WTC11 (cell line): ENCODE measurements at regions not wholly inside any gene's neighbourhood (a gene's known extent, or its start where the extent isn't known, plus 50 kb on each side); places are given as distances from the start of the nearest gene placed in this dataset.

Experiments
- ATAC-seq: fragments of 200-7000 bp; cut with Tn5 transposase; 2 replicates; pipeline ENCODE4 v1.10.0; 2021; ENCODE audit warnings: mild to moderate bottlenecking, moderate library complexity
- CTCF ChIA-PET: fragments of 300-600 bp; sonication (Branson Sonifier 250); formaldehyde crosslinking; loops from one replicate; lab custom pipeline; 2021; ENCODE audit warnings: antibody characterized with exemption; lab: Charles Lee
- POLR2A ChIA-PET: fragments of 350-600 bp; sonication (Branson Sonifier 250); formaldehyde crosslinking; loops from one replicate; lab custom pipeline; 2021; ENCODE audit warnings: antibody characterized with exemption; lab: Charles Lee
- DNase-seq: peaks from one replicate; pipeline ENCODE4 v3.0.0; 2021; ENCODE audit warnings: low spot score
- H3K27ac Mint-ChIP-seq: 2 replicates; pipeline ENCODE4 v1.8.0; 2021; ENCODE audit warnings: mixed read lengths
- H3K27me3 Mint-ChIP-seq: 2 replicates; pipeline ENCODE4 v1.8.0; 2021; ENCODE audit warnings: low read depth, mild to moderate bottlenecking, moderate library complexity, mixed read lengths
- H3K36me3 Mint-ChIP-seq: 2 replicates; pipeline ENCODE4 v1.8.0; 2021; ENCODE audit warnings: mixed read lengths
- H3K4me1 Mint-ChIP-seq: 2 replicates; pipeline ENCODE4 v1.8.0; 2022; ENCODE audit warnings: mixed read lengths
- H3K4me3 Mint-ChIP-seq: 2 replicates; pipeline ENCODE4 v1.8.0; 2021; ENCODE audit warnings: mild to moderate bottlenecking, moderate library complexity, mixed read lengths
- H3K9me3 Mint-ChIP-seq: 2 replicates; pipeline ENCODE4 v1.8.0; 2021; ENCODE audit warnings: mixed read lengths
- ATF1 ChIP-seq: sonication (generic); formaldehyde crosslinking; IDR thresholded peaks from 2 replicates; pipeline ENCODE4 v1.8.1; 2023; ENCODE audit warnings: mild to moderate bottlenecking, moderate library complexity, missing genetic modification reagents
- CBFB ChIP-seq: sonication (generic); formaldehyde crosslinking; IDR thresholded peaks from 2 replicates; pipeline ENCODE4 v1.8.1; 2022; ENCODE audit warnings: mild to moderate bottlenecking, low read depth, missing genetic modification reagents
- CREB1 ChIP-seq: sonication (generic); formaldehyde crosslinking; IDR thresholded peaks from 2 replicates; pipeline ENCODE4 v1.8.0; 2023; ENCODE audit warnings: mild to moderate bottlenecking, missing genetic modification reagents
- ELF4 ChIP-seq: sonication (generic); formaldehyde crosslinking; IDR thresholded peaks from 2 replicates; pipeline ENCODE4 v1.8.1; 2022; ENCODE audit warnings: low read depth, mild to moderate bottlenecking, moderate library complexity, missing genetic modification reagents
- HMGA2 ChIP-seq: fragments of 250-450 bp; sonication (Bioruptor Pico); IDR thresholded peaks from 2 replicates; pipeline ENCODE4 v1.4.0; 2021; ENCODE audit warnings: mild to moderate bottlenecking, moderate library complexity
- NFYB ChIP-seq: sonication (generic); formaldehyde crosslinking; conservative IDR thresholded peaks from 2 replicates; pipeline ENCODE4 v1.8.0; 2022; ENCODE audit warnings: low read depth, missing genetic modification reagents
- RELA ChIP-seq: sonication (generic); formaldehyde crosslinking; IDR thresholded peaks from 2 replicates; pipeline ENCODE4 v1.8.1; 2022; ENCODE audit warnings: missing genetic modification reagents, mild to moderate bottlenecking, borderline replicate concordance
- SOX15 ChIP-seq: fragments of 250-450 bp; sonication (Bioruptor Pico); IDR thresholded peaks from 2 replicates; pipeline ENCODE4 v1.9.0; 2021; ENCODE audit warnings: mild to moderate bottlenecking
- TCF7 ChIP-seq: sonication (generic); formaldehyde crosslinking; IDR thresholded peaks from 2 replicates; pipeline ENCODE4 v1.8.0; 2022; ENCODE audit warnings: mild to moderate bottlenecking, low read depth, missing genetic modification reagents, moderate library complexity
- ZNF232 ChIP-seq: sonication (generic); formaldehyde crosslinking; IDR thresholded peaks from 2 replicates; pipeline ENCODE4 v1.8.0; 2022; ENCODE audit warnings: mild to moderate bottlenecking, missing genetic modification reagents
- TF ChIP-seq, protein P1 (sequence below): sonication (generic); formaldehyde crosslinking; IDR thresholded peaks from 2 replicates; pipeline ENCODE4 v1.8.0; 2022; ENCODE audit warnings: mild to moderate bottlenecking, missing genetic modification reagents
- TF ChIP-seq, protein P2 (sequence below): fragments of 250-450 bp; sonication (Bioruptor Pico); IDR thresholded peaks from 2 replicates; pipeline ENCODE4 v1.9.0; 2021; ENCODE audit warnings: mild to moderate bottlenecking
- TF ChIP-seq, protein P3 (sequence below): fragments of 250-450 bp; sonication (Bioruptor Pico); IDR thresholded peaks from 2 replicates; pipeline ENCODE4 v1.9.0; 2021; ENCODE audit warnings: moderate library complexity, mild to moderate bottlenecking, inconsistent platforms, borderline replicate concordance
- TF ChIP-seq, protein P4 (sequence below): sonication (generic); formaldehyde crosslinking; conservative IDR thresholded peaks from 2 replicates; pipeline ENCODE4 v1.8.1; 2023; ENCODE audit warnings: mild to moderate bottlenecking, low read depth, missing genetic modification reagents, moderate library complexity
- TF ChIP-seq, protein P5 (sequence below): sonication (generic); formaldehyde crosslinking; IDR thresholded peaks from 2 replicates; pipeline ENCODE4 v1.8.0; 2022; ENCODE audit warnings: missing genetic modification reagents
- TF ChIP-seq, protein P6 (sequence below): sonication (generic); formaldehyde crosslinking; IDR thresholded peaks from 2 replicates; pipeline ENCODE4 v1.8.1; 2022; ENCODE audit warnings: mild to moderate bottlenecking, missing genetic modification reagents, moderate library complexity, borderline replicate concordance

DNA sequence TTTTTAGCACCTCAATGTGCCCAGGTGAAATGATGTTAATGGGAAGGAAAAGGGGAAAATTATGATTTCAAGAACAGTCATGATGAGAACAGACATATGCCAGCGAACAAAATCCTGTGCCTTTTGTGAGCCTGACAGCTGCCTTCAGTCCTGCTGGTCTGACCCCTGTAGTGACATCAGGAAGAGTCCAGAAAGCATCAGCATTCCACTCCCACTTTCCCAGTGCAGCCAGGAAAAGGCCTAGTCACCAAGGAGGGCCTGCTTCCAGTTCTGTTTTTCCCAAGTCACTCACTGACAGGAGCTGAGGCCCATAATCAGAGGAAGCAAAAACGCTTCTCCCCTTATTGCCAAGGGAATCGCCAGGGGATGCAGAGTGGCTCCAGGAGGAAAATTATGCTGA is 218.4 kb downstream of the ABHD5 start:
- no peak overlapping the region for H3K4me3 Mint-ChIP-seq
- H3K4me1 Mint-ChIP-seq = no peaks in the 10 kb centered on the region
- DNase-seq (no peak), ATAC-seq (no peak)
- POLR2A ChIA-PET = no interaction called here
- TF ChIP-seq SOX15 (CRISPR knock-in tag) (no peak), RELA (no peak), TCF7 (CRISPR knock-in tag) (no peak), CREB1 (CRISPR knock-in tag) (no peak), HMGA2 (no peak), ZNF232 (CRISPR knock-in tag) (no peak)
- TF ChIP-seq, protein P1, sequence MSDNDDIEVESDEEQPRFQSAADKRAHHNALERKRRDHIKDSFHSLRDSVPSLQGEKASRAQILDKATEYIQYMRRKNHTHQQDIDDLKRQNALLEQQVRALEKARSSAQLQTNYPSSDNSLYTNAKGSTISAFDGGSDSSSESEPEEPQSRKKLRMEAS (CRISPR knock-in tag) = no peak
- TF ChIP-seq, protein P2, sequence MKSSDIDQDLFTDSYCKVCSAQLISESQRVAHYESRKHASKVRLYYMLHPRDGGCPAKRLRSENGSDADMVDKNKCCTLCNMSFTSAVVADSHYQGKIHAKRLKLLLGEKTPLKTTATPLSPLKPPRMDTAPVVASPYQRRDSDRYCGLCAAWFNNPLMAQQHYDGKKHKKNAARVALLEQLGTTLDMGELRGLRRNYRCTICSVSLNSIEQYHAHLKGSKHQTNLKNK (CRISPR knock-in tag) = no peak
- TF ChIP-seq, protein P3, sequence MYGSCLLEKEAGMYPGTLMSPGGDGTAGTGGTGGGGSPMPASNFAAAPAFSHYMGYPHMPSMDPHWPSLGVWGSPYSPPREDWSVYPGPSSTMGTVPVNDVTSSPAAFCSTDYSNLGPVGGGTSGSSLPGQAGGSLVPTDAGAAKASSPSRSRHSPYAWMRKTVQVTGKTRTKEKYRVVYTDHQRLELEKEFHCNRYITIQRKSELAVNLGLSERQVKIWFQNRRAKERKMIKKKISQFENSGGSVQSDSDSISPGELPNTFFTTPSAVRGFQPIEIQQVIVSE = no peak
- no peak overlapping the region for H3K27ac Mint-ChIP-seq
- peaks cover 6% of the 10 kb centered on the region; the same call in 1 of the 2 replicates for H3K27me3 Mint-ChIP-seq
- no peaks in the 10 kb centered on the region for H3K36me3 Mint-ChIP-seq
- CTCF ChIA-PET = no interaction called here
- no peaks in the 10 kb centered on the region for H3K9me3 Mint-ChIP-seq

DNA sequence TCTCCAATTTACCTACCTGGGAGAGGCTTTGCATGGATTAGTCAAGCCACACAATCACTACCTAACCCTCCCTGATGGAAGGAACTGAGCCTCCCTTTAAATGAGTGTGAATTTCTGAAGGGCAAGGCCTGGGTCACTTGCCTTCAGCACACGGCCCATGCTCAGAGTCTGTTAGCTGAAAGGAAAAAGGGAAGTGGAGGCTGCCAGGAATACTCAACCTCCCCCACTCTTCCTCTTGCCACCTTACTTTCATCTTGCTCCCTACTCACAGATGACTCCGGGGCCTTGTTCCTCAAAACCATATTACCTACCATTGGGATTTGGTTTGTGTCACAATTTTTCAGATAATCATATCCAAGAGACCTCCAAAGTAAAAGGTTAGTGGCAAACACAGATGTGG is 220.0 kb downstream of the ABHD5 start:
- H3K4me3 Mint-ChIP-seq = no peak overlapping the region
- H3K27ac Mint-ChIP-seq = no peak overlapping the region
- POLR2A ChIA-PET = no interaction called here
- no peaks in the 10 kb centered on the region for H3K4me1 Mint-ChIP-seq
- DNase-seq = no peak
- H3K36me3 Mint-ChIP-seq = no peaks in the 10 kb centered on the region
- no peak for TF ChIP-seq CBFB (CRISPR knock-in tag)
- TF ChIP-seq, all 79 proteins: peak for 0
- no peaks in the 10 kb centered on the region for H3K9me3 Mint-ChIP-seq
- CTCF ChIA-PET = no interaction called here
- H3K27me3 Mint-ChIP-seq = peaks cover 3% of the 10 kb centered on the region; the same call in 1 of the 2 replicates
- no peak for ATAC-seq

DNA sequence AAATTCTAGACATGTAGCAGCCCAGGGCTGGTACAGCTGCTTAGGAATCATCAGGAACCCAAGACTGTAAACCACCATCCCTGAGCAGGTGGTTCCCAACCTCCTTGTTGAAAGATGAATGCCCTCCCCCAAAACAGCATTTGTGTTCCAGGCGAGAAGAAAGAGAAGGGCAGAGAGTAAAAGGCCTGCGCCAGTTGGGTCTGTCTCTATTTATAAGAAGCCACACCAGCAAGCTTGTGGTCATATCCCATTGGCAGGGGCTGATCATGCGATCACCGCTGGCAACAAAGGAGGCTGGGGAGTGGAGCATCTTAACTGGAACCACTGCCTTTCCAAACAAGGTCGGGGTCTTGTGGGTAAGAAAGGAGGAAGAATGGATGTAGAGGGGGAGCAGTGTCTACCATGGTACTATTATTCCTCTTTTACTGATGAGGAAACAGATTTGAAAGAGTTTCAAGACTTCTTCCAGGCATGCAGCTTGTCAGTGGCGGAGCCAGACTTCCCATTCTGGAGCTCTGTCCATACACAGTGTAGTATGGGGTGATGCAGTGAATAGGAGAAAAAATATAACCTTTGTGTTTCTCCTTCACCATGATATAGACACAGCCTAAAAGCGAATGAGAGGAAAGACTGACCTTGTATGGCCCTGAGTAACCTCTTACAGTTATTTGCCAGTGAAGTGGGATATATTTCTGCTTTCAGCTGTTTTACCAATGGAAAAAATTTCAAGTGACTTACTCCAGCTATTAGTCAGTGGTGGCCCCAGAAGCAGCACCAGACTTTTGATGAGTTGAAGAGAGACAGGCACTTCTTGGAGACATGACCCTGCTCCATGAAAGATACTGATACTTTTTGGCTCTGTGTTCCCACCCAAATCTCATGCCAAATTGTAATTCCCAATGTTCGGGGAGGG is 222.6 kb downstream of the ABHD5 start:
- ATAC-seq (no peak), DNase-seq (no peak)
- Mint-ChIP-seq H3K4me1 (no peaks in the 10 kb centered on the region), H3K36me3 (no peaks in the 10 kb centered on the region), H3K4me3 (no peak overlapping the region), H3K9me3 (peaks cover 4% of the 10 kb centered on the region), H3K27ac (no peak overlapping the region), H3K27me3 (no peaks in the 10 kb centered on the region; the same call in 1 of the 2 replicates)
- CTCF ChIA-PET = interaction anchor here (1.0 kb wide), 1 partner anchor 57 kb away, joined by 3 read pairs; no protein-coding TSS in a partner anchor
- POLR2A ChIA-PET = no interaction called here
- no peak for TF ChIP-seq NFYB (CRISPR knock-in tag)

DNA sequence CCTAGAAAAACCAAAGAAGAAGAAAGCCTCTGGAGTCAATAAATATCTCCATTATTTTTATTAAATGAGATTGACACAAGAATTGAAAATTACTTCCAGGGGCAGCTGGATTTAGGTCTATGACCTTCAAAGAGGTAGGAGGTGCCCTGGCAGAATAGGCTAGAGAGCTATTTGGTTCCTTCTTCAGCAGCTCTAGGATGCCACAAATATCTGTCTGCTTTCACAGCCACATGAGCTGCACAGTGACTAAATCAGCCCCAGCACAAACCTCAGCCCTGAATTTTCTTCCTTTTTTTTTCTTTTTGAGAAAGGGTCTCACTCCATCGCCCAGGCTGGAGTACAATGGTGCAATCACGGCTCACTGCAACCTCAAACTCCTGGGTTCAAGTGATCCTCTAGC is 223.5 kb downstream of the ABHD5 start:
- ChIA-PET CTCF (no interaction called here), POLR2A (no interaction called here)
- TF ChIP-seq HMGA2 = no peak
- DNase-seq = no peak
- no peaks in the 10 kb centered on the region for H3K36me3 Mint-ChIP-seq
- no peak for ATAC-seq
- H3K9me3 Mint-ChIP-seq = peaks cover 4% of the 10 kb centered on the region
- H3K27me3 Mint-ChIP-seq = no peaks in the 10 kb centered on the region; the same call in 1 of the 2 replicates
- peaks cover 6% of the 10 kb centered on the region for H3K4me1 Mint-ChIP-seq
- H3K27ac Mint-ChIP-seq = no peak overlapping the region
- no peak overlapping the region for H3K4me3 Mint-ChIP-seq

DNA sequence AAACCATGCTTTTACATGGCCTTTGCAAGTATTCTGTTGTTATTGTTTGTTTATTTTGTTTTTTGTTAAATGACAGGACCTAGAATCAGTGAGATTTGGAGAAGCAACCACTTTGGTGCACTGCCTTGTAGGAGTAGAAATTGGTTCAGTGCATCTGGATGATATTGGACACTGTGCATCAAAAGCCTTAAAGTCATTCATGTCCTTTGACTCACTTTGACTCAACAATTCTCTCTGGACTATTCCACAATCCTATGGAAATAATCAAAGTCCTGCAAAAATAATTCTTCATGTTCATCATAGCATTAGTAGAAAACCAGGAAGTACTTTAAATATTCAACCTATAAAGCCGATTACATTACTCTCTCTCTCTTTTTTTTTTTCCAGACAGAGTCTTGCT is 224.8 kb downstream of the ABHD5 start:
- DNase-seq = no peak
- no peaks in the 10 kb centered on the region; the same call in 1 of the 2 replicates for H3K27me3 Mint-ChIP-seq
- no peaks in the 10 kb centered on the region for H3K36me3 Mint-ChIP-seq
- H3K9me3 Mint-ChIP-seq = peaks cover 4% of the 10 kb centered on the region
- H3K4me3 Mint-ChIP-seq = no peak overlapping the region
- ChIA-PET POLR2A (no interaction called here), CTCF (no interaction called here)
- no peak overlapping the region for H3K27ac Mint-ChIP-seq
- ATAC-seq = no peak
- H3K4me1 Mint-ChIP-seq = peaks cover 18% of the 10 kb centered on the region
- TF ChIP-seq, protein P4, sequence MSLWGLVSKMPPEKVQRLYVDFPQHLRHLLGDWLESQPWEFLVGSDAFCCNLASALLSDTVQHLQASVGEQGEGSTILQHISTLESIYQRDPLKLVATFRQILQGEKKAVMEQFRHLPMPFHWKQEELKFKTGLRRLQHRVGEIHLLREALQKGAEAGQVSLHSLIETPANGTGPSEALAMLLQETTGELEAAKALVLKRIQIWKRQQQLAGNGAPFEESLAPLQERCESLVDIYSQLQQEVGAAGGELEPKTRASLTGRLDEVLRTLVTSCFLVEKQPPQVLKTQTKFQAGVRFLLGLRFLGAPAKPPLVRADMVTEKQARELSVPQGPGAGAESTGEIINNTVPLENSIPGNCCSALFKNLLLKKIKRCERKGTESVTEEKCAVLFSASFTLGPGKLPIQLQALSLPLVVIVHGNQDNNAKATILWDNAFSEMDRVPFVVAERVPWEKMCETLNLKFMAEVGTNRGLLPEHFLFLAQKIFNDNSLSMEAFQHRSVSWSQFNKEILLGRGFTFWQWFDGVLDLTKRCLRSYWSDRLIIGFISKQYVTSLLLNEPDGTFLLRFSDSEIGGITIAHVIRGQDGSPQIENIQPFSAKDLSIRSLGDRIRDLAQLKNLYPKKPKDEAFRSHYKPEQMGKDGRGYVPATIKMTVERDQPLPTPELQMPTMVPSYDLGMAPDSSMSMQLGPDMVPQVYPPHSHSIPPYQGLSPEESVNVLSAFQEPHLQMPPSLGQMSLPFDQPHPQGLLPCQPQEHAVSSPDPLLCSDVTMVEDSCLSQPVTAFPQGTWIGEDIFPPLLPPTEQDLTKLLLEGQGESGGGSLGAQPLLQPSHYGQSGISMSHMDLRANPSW = no peak
- TF ChIP-seq ELF4 = no peak
- TF ChIP-seq, protein P5, sequence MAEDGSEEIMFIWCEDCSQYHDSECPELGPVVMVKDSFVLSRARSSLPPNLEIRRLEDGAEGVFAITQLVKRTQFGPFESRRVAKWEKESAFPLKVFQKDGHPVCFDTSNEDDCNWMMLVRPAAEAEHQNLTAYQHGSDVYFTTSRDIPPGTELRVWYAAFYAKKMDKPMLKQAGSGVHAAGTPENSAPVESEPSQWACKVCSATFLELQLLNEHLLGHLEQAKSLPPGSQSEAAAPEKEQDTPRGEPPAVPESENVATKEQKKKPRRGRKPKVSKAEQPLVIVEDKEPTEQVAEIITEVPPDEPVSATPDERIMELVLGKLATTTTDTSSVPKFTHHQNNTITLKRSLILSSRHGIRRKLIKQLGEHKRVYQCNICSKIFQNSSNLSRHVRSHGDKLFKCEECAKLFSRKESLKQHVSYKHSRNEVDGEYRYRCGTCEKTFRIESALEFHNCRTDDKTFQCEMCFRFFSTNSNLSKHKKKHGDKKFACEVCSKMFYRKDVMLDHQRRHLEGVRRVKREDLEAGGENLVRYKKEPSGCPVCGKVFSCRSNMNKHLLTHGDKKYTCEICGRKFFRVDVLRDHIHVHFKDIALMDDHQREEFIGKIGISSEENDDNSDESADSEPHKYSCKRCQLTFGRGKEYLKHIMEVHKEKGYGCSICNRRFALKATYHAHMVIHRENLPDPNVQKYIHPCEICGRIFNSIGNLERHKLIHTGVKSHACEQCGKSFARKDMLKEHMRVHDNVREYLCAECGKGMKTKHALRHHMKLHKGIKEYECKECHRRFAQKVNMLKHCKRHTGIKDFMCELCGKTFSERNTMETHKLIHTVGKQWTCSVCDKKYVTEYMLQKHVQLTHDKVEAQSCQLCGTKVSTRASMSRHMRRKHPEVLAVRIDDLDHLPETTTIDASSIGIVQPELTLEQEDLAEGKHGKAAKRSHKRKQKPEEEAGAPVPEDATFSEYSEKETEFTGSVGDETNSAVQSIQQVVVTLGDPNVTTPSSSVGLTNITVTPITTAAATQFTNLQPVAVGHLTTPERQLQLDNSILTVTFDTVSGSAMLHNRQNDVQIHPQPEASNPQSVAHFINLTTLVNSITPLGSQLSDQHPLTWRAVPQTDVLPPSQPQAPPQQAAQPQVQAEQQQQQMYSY (CRISPR knock-in tag) = no peak
- TF ChIP-seq ATF1 (CRISPR knock-in tag) = no peak
- TF ChIP-seq, protein P6, sequence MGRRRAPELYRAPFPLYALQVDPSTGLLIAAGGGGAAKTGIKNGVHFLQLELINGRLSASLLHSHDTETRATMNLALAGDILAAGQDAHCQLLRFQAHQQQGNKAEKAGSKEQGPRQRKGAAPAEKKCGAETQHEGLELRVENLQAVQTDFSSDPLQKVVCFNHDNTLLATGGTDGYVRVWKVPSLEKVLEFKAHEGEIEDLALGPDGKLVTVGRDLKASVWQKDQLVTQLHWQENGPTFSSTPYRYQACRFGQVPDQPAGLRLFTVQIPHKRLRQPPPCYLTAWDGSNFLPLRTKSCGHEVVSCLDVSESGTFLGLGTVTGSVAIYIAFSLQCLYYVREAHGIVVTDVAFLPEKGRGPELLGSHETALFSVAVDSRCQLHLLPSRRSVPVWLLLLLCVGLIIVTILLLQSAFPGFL (CRISPR knock-in tag) = no peak
